Stromal cell of bone marrow (primary cell): ENCODE measurements at regions not wholly inside any gene's neighbourhood (a gene's known extent, or its start where the extent isn't known, plus 50 kb on each side); places are given as distances from the start of the nearest gene placed in this dataset.

Source experiments
- DNase-seq: peaks from one replicate; pipeline ENCODE4 v3.0.0-alpha.2; 2012; ENCODE audit warnings: low read depth

DNA sequence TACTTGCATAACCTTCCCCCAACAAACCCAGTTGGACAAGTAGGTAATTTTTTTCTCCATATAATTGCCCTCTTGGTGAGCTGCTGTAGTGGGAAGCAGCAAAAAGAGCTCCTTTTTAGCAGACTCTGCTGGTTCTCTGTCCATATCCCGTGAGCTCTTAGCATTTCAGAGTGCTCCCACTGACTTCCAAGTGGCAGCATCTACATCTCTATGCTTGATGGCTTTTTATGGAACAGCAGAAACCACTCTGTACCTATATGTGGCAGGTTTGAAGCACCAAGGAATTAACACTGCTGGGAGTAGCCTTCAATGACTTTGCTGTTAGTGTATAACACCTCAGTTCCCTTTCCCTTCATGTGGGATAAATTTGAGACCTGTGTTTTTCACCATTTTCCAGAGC lies 168.4 kb upstream of the NHS start:
- DNase-seq = no peak

- peak; percentile 67 for DNase-seq
Observed at GRCh38 chrX:17214962-17215361, 160.0 kb upstream of the NHS start.

DNA sequence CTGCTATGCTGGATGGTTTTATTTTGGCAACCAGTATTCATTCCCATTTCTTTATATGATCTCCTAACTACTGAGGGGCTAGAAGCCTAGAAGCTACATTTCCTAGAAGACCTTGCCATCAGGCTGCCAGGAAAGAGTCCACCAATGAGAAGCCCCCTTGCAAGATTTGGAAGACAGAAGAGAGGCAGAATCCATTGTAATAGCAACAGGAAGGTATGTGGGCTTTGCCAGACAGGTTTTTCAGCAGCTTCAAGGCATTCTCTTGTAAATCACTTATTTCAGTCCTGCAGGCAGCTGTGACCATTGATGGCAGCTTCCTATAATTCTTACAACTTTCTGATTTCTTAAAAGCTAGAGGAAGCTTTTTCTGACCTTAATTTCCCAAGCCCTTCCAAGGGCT lies 148.3 kb upstream of the NHS start:
- DNase-seq = no peak

GRCh38 chrX:17237146-17237545 lies 137.9 kb upstream of the NHS start:
- no peak for DNase-seq

DNA sequence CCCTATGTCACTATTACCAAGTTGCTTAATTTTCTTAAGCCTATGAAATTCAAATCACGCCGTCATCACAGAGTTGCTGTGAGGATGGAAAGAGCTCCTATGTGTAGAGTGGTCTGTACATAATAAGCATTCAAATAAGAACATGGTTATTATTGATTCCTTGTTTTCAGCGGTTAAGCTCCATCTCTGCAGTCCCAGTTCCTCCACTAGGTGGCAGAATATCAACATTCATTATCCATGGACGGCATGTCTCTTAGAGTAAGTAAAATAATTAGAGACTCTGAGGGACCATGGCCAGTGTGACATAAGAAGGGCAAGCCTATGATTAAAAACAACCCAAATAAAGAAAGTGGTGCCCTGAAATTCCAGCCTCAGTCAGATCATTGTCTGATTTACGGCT lies 132.5 kb upstream of the NHS start:
- DNase-seq = peak; percentile 27

GRCh38 chrX:17247144-17247543 lies 127.9 kb upstream of the NHS start:
- no peak for DNase-seq

DNA sequence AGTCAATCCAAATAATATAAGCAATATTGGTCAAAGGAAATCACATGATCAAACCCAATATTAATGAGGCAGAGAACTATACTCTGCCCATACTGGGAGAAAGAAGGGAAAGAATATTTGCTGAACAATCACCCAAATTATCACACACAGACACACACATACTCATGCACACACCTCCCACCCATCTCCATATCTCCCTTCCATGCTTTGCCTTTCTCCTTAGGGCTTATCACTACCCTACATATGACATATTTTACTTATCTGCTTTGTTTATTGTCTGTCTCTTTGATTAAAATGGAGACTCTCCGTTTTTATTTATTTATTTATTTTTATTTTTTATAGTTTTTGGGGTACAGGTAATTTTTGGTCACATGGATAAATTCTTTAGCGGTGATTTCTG lies 112.9 kb upstream of the NHS start:
- no peak for DNase-seq

DNA sequence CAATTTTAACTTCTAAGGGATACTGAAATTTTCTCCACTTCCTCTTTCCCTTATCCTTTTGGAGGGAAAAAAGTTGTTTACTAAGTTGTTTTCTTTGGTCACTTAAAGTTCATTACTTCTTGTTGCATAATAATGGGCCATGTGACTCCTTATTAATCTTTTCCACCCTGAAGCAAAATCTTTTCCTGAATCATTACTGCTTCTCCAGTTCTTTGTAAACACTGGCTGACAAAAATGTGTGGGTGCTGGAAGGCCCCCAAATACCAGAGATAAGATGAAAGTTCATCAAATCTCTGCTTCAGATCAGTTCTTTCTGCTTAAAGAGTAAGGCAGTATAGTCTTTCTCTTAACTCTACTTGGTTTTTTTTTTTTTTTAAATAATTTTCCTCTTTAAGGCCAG lies 108.9 kb upstream of the NHS start:
- no peak for DNase-seq

- no peak for DNase-seq
Observed at GRCh38 chrX:17278961-17279360, 96.0 kb upstream of the NHS start.

GRCh38 chrX:17285983-17286382 lies 89.0 kb upstream of the NHS start:
- DNase-seq = no peak

DNA sequence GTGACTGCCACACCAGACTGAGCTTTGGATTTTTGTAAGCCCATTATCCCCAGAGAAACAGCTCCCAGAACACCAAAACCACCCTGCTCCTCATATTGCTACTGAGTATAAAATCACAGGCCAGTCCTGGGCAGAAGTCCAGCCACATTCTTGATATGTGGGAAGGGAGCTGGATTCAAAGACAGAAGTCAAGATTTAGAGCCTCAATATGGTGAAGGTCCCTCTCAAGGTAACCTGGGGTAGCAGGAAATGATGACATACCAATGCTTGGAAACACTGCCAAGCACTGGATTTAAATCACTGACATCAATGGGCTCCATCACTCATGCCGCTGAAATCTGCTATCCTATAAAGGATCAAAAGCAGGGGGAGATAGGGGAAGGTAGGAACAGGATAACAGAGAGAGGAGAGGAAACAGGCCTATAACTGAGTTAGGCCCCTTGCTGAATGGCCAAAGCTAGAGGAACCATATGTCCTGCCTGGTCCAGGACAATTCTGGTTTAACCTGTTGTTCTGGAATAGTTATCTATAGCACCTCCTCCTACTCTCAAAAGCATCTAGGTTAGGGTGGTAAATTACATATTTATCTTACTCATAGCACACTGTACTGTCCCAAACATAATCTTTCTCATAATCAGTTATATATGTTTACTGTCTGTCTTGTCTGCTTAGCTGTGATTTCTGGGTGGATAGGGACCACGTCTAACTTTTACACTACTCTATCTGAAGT lies 83.7 kb upstream of the NHS start:
- DNase-seq = no peak

DNA sequence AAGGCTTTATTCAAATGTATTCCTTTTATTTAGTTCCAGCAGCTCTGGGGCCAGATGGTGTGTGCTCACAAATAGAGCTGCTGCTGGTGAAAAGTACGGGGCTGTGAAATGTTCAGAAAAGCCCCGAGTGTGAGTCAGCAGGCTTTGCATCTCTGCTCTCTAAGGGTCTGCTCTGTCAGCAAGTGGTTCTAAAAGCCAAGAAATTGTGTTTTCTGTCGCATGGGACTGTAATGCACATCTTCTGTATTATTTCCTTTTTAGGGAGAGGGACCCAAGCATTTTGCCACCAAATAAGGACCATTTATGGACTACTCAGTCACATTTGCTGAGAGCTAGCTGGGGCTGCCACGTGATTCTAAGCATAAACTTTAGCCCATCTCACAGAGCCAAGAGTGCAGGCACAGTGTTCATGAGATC lies 82.9 kb upstream of the NHS start:
- DNase-seq = peak; percentile 14

- no peak for DNase-seq
Observed at GRCh38 chrX:17294561-17294960, 80.4 kb upstream of the NHS start.

GRCh38 chrX:17295791-17296190 lies 79.2 kb upstream of the NHS start:
- no peak for DNase-seq

GRCh38 chrX:17298564-17298963 lies 76.4 kb upstream of the NHS start:
- DNase-seq = no peak

- DNase-seq = no peak
Observed at GRCh38 chrX:17299206-17299605, 75.8 kb upstream of the NHS start.

- DNase-seq = no peak
Observed at GRCh38 chrX:17323397-17323796, 51.6 kb upstream of the NHS start.
